ENCODE measurements at regions not wholly inside any gene's neighbourhood (a gene's known extent, or its start where the extent isn't known, plus 50 kb on each side); places are given as distances from the start of the nearest gene placed in this dataset.

GRCh38 chr10:55734112-55734511 is 626.9 kb downstream of the ZWINT start:
- Histone ChIP-seq H4K8ac (ENCODE audit: extremely low read depth, insufficient read depth, low read length) (no peak overlapping the region), H3K23ac (ENCODE audit: insufficient read length) (no peak overlapping the region), H2BK15ac (ENCODE audit: low read length) (no peak overlapping the region), H3K79me1 (ENCODE audit: low read depth, low read length) (no peaks in the 10 kb centered on the region), H2BK12ac (ENCODE audit: low read depth, low read length) (no peak overlapping the region), H2AFZ (ENCODE audit: low read length) (no peak overlapping the region), H3K4me1 (replicated peaks in 1 of 4; ENCODE audit: control insufficient read depth in 3 of 4, insufficient read depth in 4 of 4, low read length in 3 of 4) (peaks cover 0 to 3% (median under 1%) of the 10 kb centered on the region in 4 experiments; a peak in 2 of 7 replicates), H2AK5ac (ENCODE audit: low read depth, low read length) (no peak overlapping the region), H4K5ac (ENCODE audit: insufficient read length, low read depth, low read length) (no peak overlapping the region), H3K56ac (replicated peaks; ENCODE audit: insufficient read length, low read depth, low read length) (no peak overlapping the region), H3K4ac (replicated peaks; ENCODE audit: insufficient read length, low read depth, low read length) (no peak overlapping the region), H3K9me3 (ENCODE audit: insufficient read depth in 2 of 2, low read depth in 1 of 2, low read length in 1 of 2) (no peaks in the 10 kb centered on the region), H4K20me1 (replicated peaks in 1 of 2; ENCODE audit: control insufficient read depth in 1 of 2, insufficient read depth in 2 of 2, low read length in 2 of 2) (no peaks in the 10 kb centered on the region), H2BK20ac (ENCODE audit: low read length) (no peak overlapping the region), H3K18ac (ENCODE audit: extremely low read depth, low read length) (no peak overlapping the region), H3K23me2 (ENCODE audit: low read depth, low read length) (no peaks in the 10 kb centered on the region), H4K91ac (replicated peaks; ENCODE audit: insufficient read length, low read length) (no peak overlapping the region), H2BK120ac (replicated peaks; ENCODE audit: low read depth, low read length) (no peak overlapping the region), H3K27me3 (replicated peaks in 1 of 4; ENCODE audit: control insufficient read depth in 3 of 4, extremely low read depth in 1 of 4, insufficient read depth in 3 of 4, low read length in 3 of 4) (no peaks in the 10 kb centered on the region), H3K27ac (ENCODE audit: low read depth, low read length) (no peak overlapping the region), H3K4me2 (ENCODE audit: insufficient read depth in 1 of 2, low read depth in 2 of 2, low read length in 2 of 2) (no peak overlapping the region), H3K9ac (replicated peaks in 1 of 4; ENCODE audit: extremely low read depth in 1 of 4, low read depth in 3 of 4, low read length in 3 of 4) (no peak overlapping the region), H3K79me2 (ENCODE audit: control insufficient read depth in 1 of 2, insufficient read depth in 2 of 2, low read length in 2 of 2) (no peaks in the 10 kb centered on the region), H3K4me3 (ENCODE audit: extremely low read depth in 1 of 4, insufficient read depth in 2 of 4, low read depth in 3 of 4, low read length in 4 of 4) (no peak overlapping the region), H3K14ac (ENCODE audit: insufficient read length) (no peak overlapping the region), H3K36me3 (ENCODE audit: control insufficient read depth in 2 of 4, insufficient read depth in 4 of 4, low read length in 3 of 4) (no peaks in the 10 kb centered on the region), H2BK5ac (ENCODE audit: low read depth, low read length) (no peak overlapping the region)
- FAIRE-seq, result no peak
- WGBS, 2 experiments (ENCODE audit: extremely low coverage in 1 of 2, insufficient coverage in 1 of 2, insufficient read length in 1 of 2, insufficient replicate concordance in 2 of 2, low coverage in 1 of 2, low lambda C conversion rate in 2 of 2, missing lambda C conversion rate in 1 of 2), result 83% methylated on average over 2 of the region's 2 CpGs; no CpG with 5 or more reads in 1 of the 2 experiments
- no peak for DNase-seq (ENCODE audit: low read depth in 1 of 2, low spot score in 2 of 2)
- CTCF ChIA-PET (ENCODE audit: partially characterized antibody), result interaction anchor here (0.8 to 1.3 kb wide), 2 partner anchors 66 to 77 kb away, joined by 3 to 4 read pairs; no protein-coding TSS in a partner anchor
- POLR2A ChIA-PET (ENCODE audit: partially characterized antibody), result no interaction called here
- TF ChIP-seq SIX5 (IDR thresholded peaks at IDR 0.05; ENCODE audit: low read depth, low read length), result no peak
- no peak for TF ChIP-seq HDAC2 (IDR thresholded peaks at IDR 0.05; ENCODE audit: borderline replicate concordance in 1 of 2, low read depth in 2 of 2, low read length in 2 of 2)
- no peak for TF ChIP-seq CBX8 (IDR thresholded peaks at IDR 0.05; ENCODE audit: borderline replicate concordance, low read depth, low read length)
- no peak for TF ChIP-seq KDM5A (IDR thresholded peaks at IDR 0.05; ENCODE audit: low read length)
- no peak for TF ChIP-seq PHF8 (conservative IDR thresholded peaks at IDR 0.05; ENCODE audit: low read depth, low read length)
- no peak for TF ChIP-seq EZH2 (IDR thresholded peaks at IDR 0.05; ENCODE audit: low read depth, low read length, severe bottlenecking)
- TF ChIP-seq RFX5 (IDR thresholded peaks at IDR 0.05; ENCODE audit: borderline replicate concordance, low read depth, low read length), result no peak
- TF ChIP-seq CREB1 (IDR thresholded peaks at IDR 0.05), result no peak
- no peak for TF ChIP-seq GTF2F1 (IDR thresholded peaks at IDR 0.05; ENCODE audit: borderline replicate concordance, low read depth, low read length)
- no peak for TF ChIP-seq FOSL1 (IDR thresholded peaks at IDR 0.05; ENCODE audit: insufficient read depth, low read depth, low read length)
- TF ChIP-seq POLR2A (IDR thresholded peaks at IDR 0.05; ENCODE audit: control extremely low read depth in 1 of 2, low read depth in 2 of 2, low read length in 2 of 2), result no peak

Data from H1 (cell line).